GM23338 (cell line): ENCODE measurements at regions not wholly inside any gene's neighbourhood (a gene's known extent, or its start where the extent isn't known, plus 50 kb on each side); places are given as distances from the start of the nearest gene placed in this dataset.

Experiments
- ATAC-seq: fragments of 200-7000 bp; cut with Tn5 transposase; 3 replicates; pipeline ENCODE4 v1.9.1; 2020
- DNase-seq: peaks from one replicate; pipeline ENCODE4 v3.0.0-alpha.2; 2015; ENCODE audit warnings: low spot score
- H2AFZ ChIP-seq: fragments of 200-600 bp; sonication (generic); 2 replicates; pipeline ENCODE4 v1.8.0; 2016; ENCODE audit warnings: antibody characterized with exemption, mild to moderate bottlenecking, moderate library complexity
- H3F3A ChIP-seq: fragments of 200-600 bp; sonication (generic); replicated peaks from 2 replicates; pipeline ENCODE4 v1.8.0; 2017; ENCODE audit warnings: antibody characterized with exemption, mixed run types, low read depth
- H3K27ac ChIP-seq: fragments of 200-600 bp; sonication (generic); 2 replicates; pipeline ENCODE4 v1.6.1; 2016; ENCODE audit warnings: low read depth
- H3K27me3 ChIP-seq: fragments of 200-600 bp; sonication (generic); 2 replicates; pipeline ENCODE4 v1.8.0; 2016; ENCODE audit warnings: mild to moderate bottlenecking, mixed run types, moderate library complexity; ENCODE audit not compliant: insufficient read depth
- H3K36me3 ChIP-seq: fragments of 200-600 bp; sonication (generic); 2 replicates; pipeline ENCODE4 v1.8.0; 2016; ENCODE audit warnings: mild to moderate bottlenecking; ENCODE audit not compliant: insufficient read depth
- H3K4me1 ChIP-seq: fragments of 200-600 bp; sonication (generic); 2 replicates; pipeline ENCODE4 v1.8.0; 2016; ENCODE audit warnings: mild to moderate bottlenecking, moderate library complexity; ENCODE audit not compliant: insufficient read depth
- H3K4me2 ChIP-seq: fragments of 200-600 bp; sonication (generic); 2 replicates; pipeline ENCODE4 v1.7.1; 2017; ENCODE audit warnings: mixed run types
- H3K4me3 ChIP-seq: fragments of 200-600 bp; sonication (generic); 2 replicates; pipeline ENCODE4 v1.6.1; 2016; ENCODE audit warnings: mixed run types
- H3K79me2 ChIP-seq: fragments of 200-600 bp; sonication (generic); replicated peaks from 2 replicates; pipeline ENCODE4 v1.8.0; 2017; ENCODE audit warnings: mild to moderate bottlenecking; ENCODE audit not compliant: insufficient read depth
- H3K9me2 ChIP-seq: fragments of 200-600 bp; sonication (generic); 2 replicates; pipeline ENCODE4 v1.8.0; 2017; ENCODE audit not compliant: insufficient read depth
- H4K20me1 ChIP-seq: fragments of 200-600 bp; sonication (generic); replicated peaks from 2 replicates; pipeline ENCODE4 v1.8.0; 2017; ENCODE audit warnings: mild to moderate bottlenecking; ENCODE audit not compliant: insufficient read depth
- H3K27ac Mint-ChIP-seq: 2 replicates; pipeline ENCODE4 v1.8.0; 2020; ENCODE audit warnings: inconsistent platforms, mild to moderate bottlenecking, moderate library complexity, mixed read lengths
- H3K27me3 Mint-ChIP-seq: 3 replicates; pipeline ENCODE4 v1.8.0; 2022; ENCODE audit warnings: low read depth, mild to moderate bottlenecking, moderate library complexity, mixed read lengths, inconsistent platforms; ENCODE audit not compliant: insufficient read depth, poor library complexity
- H3K36me3 Mint-ChIP-seq: 3 replicates; pipeline ENCODE4 v1.8.0; 2021; ENCODE audit warnings: low read depth, mild to moderate bottlenecking, inconsistent platforms, moderate library complexity, mixed read lengths
- H3K4me1 Mint-ChIP-seq: 3 replicates; pipeline ENCODE4 v1.8.0; 2020; ENCODE audit warnings: mild to moderate bottlenecking, inconsistent platforms, mixed read lengths
- H3K4me3 Mint-ChIP-seq: 3 replicates; pipeline ENCODE4 v1.8.0; 2021; ENCODE audit warnings: moderate library complexity, mild to moderate bottlenecking, inconsistent platforms, mixed read lengths
- H3K9me3 Mint-ChIP-seq: 3 replicates; pipeline ENCODE4 v1.8.0; 2020; ENCODE audit warnings: moderate library complexity, mild to moderate bottlenecking, inconsistent platforms, mixed read lengths
- CREB1 ChIP-seq: fragments of 250-450 bp; sonication (Bioruptor Pico); IDR thresholded peaks from 2 replicates; pipeline ENCODE4 v1.5.0; 2020; ENCODE audit warnings: low read depth, mild to moderate bottlenecking, moderate library complexity
- EZH2 ChIP-seq: fragments of 200-600 bp; sonication (generic); IDR thresholded peaks from one replicate; pipeline ENCODE4 v1.8.0; 2017; ENCODE audit warnings: antibody characterized with exemption, mild to moderate bottlenecking, low read depth; ENCODE audit not compliant: unreplicated experiment
- EZH2phosphoT487 ChIP-seq: fragments of 200-600 bp; sonication (generic); IDR thresholded peaks from one replicate; pipeline ENCODE4 v1.8.1; 2018; ENCODE audit warnings: antibody characterized with exemption; ENCODE audit not compliant: unreplicated experiment
- JUNB ChIP-seq: IDR thresholded peaks from one replicate; pipeline ENCODE4 v1.6.1; 2016; ENCODE audit warnings: antibody characterized with exemption; ENCODE audit not compliant: unreplicated experiment
- NANOG ChIP-seq: IDR thresholded peaks from 2 replicates; pipeline ENCODE4 v1.6.1; 2016; ENCODE audit warnings: antibody characterized with exemption, borderline replicate concordance
- POLR2AphosphoS5 ChIP-seq: IDR thresholded peaks from 2 replicates; pipeline ENCODE4 v1.6.1; 2016; ENCODE audit warnings: antibody characterized with exemption, low read depth
- STAT1 ChIP-seq: IDR thresholded peaks from one replicate; pipeline ENCODE4 v1.6.1; 2016; ENCODE audit warnings: antibody characterized with exemption; ENCODE audit not compliant: unreplicated experiment
- ZNF114 ChIP-seq: fragments of 250-450 bp; sonication (Bioruptor Pico); IDR thresholded peaks from 2 replicates; pipeline ENCODE4 v1.5.0; 2020; ENCODE audit warnings: mild to moderate bottlenecking, moderate library complexity
- ZNF331 ChIP-seq: fragments of 250-450 bp; sonication (Bioruptor Pico); IDR thresholded peaks from 2 replicates; pipeline ENCODE4 v1.5.0; 2020; ENCODE audit warnings: low read depth, mild to moderate bottlenecking, moderate library complexity
- TF ChIP-seq, protein P1 (sequence below): IDR thresholded peaks from one replicate; pipeline ENCODE4 v1.6.1; 2018; ENCODE audit warnings: antibody characterized with exemption; ENCODE audit not compliant: unreplicated experiment
- TF ChIP-seq, protein P2 (sequence below): fragments of 250-450 bp; sonication (Bioruptor Pico); IDR thresholded peaks from 2 replicates; pipeline ENCODE4 v1.5.0; 2020; ENCODE audit warnings: mild to moderate bottlenecking, moderate library complexity
- TF ChIP-seq, protein P3 (sequence below), 2 experiments: fragments of 200-600 bp in 1 of 2; sonication (generic) in 1 of 2; conservative IDR thresholded peaks; 2 replicates each; pipeline versions ENCODE4 v1.5.1 to v1.6.1; 2016 to 2017; ENCODE audit warnings: antibody characterized with exemption in 2 of 2, low read depth in 2 of 2, mild to moderate bottlenecking in 2 of 2, moderate library complexity in 1 of 2
- TF ChIP-seq, protein P4 (sequence below): IDR thresholded peaks from 2 replicates; pipeline ENCODE4 v1.6.1; 2016; ENCODE audit warnings: antibody characterized with exemption

DNA sequence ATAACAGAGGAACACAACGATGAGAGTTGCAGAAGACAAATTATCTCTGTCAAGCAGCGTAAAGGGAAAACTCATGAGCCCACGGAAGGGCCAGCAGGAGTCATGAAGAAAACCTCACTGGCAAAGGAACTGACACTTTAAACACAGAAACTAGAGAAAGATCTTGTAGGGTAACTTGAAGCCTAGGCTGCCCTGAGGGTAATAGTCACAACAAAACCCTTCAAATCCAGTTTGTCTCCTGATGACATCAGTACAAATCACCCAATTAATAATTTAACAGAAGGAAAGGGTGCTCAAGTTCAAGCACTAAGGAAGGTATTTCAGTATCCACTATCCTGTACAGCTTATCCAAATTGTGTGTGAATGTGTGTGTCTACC is 549.1 kb downstream of the MTRR start:
- no peak overlapping the region for H3K4me3 Mint-ChIP-seq
- no peak for TF ChIP-seq ZNF114 (CRISPR knock-in tag)
- no peak for TF ChIP-seq JUNB
- TF ChIP-seq EZH2phosphoT487, result no peak
- no peak for TF ChIP-seq CREB1
- TF ChIP-seq, protein P1, sequence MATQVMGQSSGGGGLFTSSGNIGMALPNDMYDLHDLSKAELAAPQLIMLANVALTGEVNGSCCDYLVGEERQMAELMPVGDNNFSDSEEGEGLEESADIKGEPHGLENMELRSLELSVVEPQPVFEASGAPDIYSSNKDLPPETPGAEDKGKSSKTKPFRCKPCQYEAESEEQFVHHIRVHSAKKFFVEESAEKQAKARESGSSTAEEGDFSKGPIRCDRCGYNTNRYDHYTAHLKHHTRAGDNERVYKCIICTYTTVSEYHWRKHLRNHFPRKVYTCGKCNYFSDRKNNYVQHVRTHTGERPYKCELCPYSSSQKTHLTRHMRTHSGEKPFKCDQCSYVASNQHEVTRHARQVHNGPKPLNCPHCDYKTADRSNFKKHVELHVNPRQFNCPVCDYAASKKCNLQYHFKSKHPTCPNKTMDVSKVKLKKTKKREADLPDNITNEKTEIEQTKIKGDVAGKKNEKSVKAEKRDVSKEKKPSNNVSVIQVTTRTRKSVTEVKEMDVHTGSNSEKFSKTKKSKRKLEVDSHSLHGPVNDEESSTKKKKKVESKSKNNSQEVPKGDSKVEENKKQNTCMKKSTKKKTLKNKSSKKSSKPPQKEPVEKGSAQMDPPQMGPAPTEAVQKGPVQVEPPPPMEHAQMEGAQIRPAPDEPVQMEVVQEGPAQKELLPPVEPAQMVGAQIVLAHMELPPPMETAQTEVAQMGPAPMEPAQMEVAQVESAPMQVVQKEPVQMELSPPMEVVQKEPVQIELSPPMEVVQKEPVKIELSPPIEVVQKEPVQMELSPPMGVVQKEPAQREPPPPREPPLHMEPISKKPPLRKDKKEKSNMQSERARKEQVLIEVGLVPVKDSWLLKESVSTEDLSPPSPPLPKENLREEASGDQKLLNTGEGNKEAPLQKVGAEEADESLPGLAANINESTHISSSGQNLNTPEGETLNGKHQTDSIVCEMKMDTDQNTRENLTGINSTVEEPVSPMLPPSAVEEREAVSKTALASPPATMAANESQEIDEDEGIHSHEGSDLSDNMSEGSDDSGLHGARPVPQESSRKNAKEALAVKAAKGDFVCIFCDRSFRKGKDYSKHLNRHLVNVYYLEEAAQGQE, result no peak
- no peak for TF ChIP-seq POLR2AphosphoS5
- TF ChIP-seq ZNF331 (CRISPR knock-in tag), result no peak
- TF ChIP-seq, protein P2, sequence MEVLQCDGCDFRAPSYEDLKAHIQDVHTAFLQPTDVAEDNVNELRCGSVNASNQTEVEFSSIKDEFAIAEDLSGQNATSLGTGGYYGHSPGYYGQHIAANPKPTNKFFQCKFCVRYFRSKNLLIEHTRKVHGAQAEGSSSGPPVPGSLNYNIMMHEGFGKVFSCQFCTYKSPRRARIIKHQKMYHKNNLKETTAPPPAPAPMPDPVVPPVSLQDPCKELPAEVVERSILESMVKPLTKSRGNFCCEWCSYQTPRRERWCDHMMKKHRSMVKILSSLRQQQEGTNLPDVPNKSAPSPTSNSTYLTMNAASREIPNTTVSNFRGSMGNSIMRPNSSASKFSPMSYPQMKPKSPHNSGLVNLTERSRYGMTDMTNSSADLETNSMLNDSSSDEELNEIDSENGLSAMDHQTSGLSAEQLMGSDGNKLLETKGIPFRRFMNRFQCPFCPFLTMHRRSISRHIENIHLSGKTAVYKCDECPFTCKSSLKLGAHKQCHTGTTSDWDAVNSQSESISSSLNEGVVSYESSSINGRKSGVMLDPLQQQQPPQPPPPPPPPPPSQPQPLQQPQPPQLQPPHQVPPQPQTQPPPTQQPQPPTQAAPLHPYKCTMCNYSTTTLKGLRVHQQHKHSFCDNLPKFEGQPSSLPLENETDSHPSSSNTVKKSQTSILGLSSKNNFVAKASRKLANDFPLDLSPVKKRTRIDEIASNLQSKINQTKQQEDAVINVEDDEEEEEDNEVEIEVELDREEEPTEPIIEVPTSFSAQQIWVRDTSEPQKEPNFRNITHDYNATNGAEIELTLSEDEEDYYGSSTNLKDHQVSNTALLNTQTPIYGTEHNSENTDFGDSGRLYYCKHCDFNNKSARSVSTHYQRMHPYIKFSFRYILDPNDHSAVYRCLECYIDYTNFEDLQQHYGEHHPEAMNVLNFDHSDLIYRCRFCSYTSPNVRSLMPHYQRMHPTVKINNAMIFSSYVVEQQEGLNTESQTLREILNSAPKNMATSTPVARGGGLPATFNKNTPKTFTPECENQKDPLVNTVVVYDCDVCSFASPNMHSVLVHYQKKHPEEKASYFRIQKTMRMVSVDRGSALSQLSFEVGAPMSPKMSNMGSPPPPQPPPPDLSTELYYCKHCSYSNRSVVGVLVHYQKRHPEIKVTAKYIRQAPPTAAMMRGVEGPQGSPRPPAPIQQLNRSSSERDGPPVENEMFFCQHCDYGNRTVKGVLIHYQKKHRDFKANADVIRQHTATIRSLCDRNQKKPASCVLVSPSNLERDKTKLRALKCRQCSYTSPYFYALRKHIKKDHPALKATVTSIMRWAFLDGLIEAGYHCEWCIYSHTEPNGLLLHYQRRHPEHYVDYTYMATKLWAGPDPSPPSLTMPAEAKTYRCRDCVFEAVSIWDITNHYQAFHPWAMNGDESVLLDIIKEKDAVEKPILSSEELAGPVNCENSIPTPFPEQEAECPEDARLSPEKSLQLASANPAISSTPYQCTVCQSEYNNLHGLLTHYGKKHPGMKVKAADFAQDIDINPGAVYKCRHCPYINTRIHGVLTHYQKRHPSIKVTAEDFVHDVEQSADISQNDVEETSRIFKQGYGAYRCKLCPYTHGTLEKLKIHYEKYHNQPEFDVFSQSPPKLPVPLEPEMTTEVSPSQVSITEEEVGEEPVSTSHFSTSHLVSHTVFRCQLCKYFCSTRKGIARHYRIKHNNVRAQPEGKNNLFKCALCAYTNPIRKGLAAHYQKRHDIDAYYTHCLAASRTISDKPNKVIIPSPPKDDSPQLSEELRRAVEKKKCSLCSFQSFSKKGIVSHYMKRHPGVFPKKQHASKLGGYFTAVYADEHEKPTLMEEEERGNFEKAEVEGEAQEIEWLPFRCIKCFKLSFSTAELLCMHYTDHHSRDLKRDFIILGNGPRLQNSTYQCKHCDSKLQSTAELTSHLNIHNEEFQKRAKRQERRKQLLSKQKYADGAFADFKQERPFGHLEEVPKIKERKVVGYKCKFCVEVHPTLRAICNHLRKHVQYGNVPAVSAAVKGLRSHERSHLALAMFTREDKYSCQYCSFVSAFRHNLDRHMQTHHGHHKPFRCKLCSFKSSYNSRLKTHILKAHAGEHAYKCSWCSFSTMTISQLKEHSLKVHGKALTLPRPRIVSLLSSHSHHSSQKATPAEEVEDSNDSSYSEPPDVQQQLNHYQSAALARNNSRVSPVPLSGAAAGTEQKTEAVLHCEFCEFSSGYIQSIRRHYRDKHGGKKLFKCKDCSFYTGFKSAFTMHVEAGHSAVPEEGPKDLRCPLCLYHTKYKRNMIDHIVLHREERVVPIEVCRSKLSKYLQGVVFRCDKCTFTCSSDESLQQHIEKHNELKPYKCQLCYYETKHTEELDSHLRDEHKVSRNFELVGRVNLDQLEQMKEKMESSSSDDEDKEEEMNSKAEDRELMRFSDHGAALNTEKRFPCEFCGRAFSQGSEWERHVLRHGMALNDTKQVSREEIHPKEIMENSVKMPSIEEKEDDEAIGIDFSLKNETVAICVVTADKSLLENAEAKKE (CRISPR knock-in tag), result no peak
- TF ChIP-seq EZH2, result no peak
- TF ChIP-seq, protein P3, sequence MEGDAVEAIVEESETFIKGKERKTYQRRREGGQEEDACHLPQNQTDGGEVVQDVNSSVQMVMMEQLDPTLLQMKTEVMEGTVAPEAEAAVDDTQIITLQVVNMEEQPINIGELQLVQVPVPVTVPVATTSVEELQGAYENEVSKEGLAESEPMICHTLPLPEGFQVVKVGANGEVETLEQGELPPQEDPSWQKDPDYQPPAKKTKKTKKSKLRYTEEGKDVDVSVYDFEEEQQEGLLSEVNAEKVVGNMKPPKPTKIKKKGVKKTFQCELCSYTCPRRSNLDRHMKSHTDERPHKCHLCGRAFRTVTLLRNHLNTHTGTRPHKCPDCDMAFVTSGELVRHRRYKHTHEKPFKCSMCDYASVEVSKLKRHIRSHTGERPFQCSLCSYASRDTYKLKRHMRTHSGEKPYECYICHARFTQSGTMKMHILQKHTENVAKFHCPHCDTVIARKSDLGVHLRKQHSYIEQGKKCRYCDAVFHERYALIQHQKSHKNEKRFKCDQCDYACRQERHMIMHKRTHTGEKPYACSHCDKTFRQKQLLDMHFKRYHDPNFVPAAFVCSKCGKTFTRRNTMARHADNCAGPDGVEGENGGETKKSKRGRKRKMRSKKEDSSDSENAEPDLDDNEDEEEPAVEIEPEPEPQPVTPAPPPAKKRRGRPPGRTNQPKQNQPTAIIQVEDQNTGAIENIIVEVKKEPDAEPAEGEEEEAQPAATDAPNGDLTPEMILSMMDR (conservative IDR thresholded peaks at IDR 0.05; ENCODE audit: low read depth in 2 of 2), result no peak
- TF ChIP-seq NANOG, result no peak
- TF ChIP-seq, protein P4, sequence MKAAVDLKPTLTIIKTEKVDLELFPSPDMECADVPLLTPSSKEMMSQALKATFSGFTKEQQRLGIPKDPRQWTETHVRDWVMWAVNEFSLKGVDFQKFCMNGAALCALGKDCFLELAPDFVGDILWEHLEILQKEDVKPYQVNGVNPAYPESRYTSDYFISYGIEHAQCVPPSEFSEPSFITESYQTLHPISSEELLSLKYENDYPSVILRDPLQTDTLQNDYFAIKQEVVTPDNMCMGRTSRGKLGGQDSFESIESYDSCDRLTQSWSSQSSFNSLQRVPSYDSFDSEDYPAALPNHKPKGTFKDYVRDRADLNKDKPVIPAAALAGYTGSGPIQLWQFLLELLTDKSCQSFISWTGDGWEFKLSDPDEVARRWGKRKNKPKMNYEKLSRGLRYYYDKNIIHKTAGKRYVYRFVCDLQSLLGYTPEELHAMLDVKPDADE, result no peak
- no peak for TF ChIP-seq STAT1

More for the DNA sequence above, 549.1 kb downstream of the MTRR start:
- no peaks in the 10 kb centered on the region for H3F3A ChIP-seq
- no peak for DNase-seq
- H3K27me3 ChIP-seq, result no peaks in the 10 kb centered on the region
- Mint-ChIP-seq H3K27ac (no peak overlapping the region), H3K4me1 (no peaks in the 10 kb centered on the region), H3K36me3 (no peaks in the 10 kb centered on the region), H3K9me3 (no peaks in the 10 kb centered on the region), H3K27me3 (no peaks in the 10 kb centered on the region)
- H3K4me3 ChIP-seq, result no peak overlapping the region
- no peaks in the 10 kb centered on the region for H4K20me1 ChIP-seq
- H2AFZ ChIP-seq, result no peak overlapping the region
- H3K36me3 ChIP-seq, result no peaks in the 10 kb centered on the region
- H3K79me2 ChIP-seq, result no peaks in the 10 kb centered on the region
- no peaks in the 10 kb centered on the region for H3K9me2 ChIP-seq
- H3K4me2 ChIP-seq, result no peak overlapping the region
- H3K4me1 ChIP-seq, result no peaks in the 10 kb centered on the region
- no peak overlapping the region for H3K27ac ChIP-seq
- no peak for ATAC-seq
